ENCODE measurements at regions not wholly inside any gene's neighbourhood (a gene's known extent, or its start where the extent isn't known, plus 50 kb on each side); places are given as distances from the start of the nearest gene placed in this dataset.

DNA sequence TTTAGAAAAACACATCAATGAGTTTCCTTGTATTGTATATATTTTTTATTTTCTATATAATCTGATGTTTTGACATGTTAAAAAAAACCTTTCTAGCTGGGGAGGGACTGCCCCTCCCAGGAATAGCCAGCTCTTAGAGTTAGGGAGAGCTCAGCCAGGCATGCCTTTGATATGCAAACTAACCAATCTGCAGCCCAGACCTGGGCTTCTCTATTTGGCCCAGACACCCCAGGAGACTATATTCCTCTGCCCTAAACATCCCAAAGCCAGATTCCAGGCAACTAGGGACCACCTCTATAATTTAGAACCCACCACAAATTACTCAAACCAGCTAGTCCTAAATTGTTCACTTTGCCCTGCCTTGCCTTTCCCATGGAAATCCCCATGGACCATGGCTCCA, 390.9 kb upstream of the ADAMTS9 start:
- Histone ChIP-seq H2BK120ac (ENCODE audit: low read depth, low read length) (no peak overlapping the region), H2AFZ (ENCODE audit: low read depth, low read length) (no peak overlapping the region), H3K9me3 (ENCODE audit: control insufficient read depth, low read length) (no peaks in the 10 kb centered on the region), H2AK5ac (ENCODE audit: low read length, severe bottlenecking) (no peak overlapping the region), H3K14ac (ENCODE audit: low read length in 2 of 2) (no peak overlapping the region), H3K4ac (ENCODE audit: low read depth in 1 of 2, low read length in 2 of 2) (no peak overlapping the region), H3K23ac (ENCODE audit: low read length in 2 of 2) (no peak overlapping the region), H2BK15ac (ENCODE audit: low read depth, poor library complexity, severe bottlenecking) (no peak overlapping the region), H3K27ac (ENCODE audit: low read length, poor library complexity, severe bottlenecking) (no peak overlapping the region), H3K4me3 (ENCODE audit: insufficient read depth in 1 of 2, low read depth in 1 of 2, low read length in 2 of 2) (no peak overlapping the region), H3K79me1 (replicated peaks; ENCODE audit: low read length, poor library complexity, severe bottlenecking) (no peaks in the 10 kb centered on the region), H4K91ac (ENCODE audit: low read length) (no peak overlapping the region), H3K18ac (ENCODE audit: low read depth in 1 of 2, low read length in 2 of 2) (no peak overlapping the region), H3K4me1 (ENCODE audit: control insufficient read depth, insufficient read depth, low read depth, low read length) (no peaks in the 10 kb centered on the region), H2BK12ac (ENCODE audit: low read length in 2 of 2) (no peak overlapping the region), H3K27me3 (ENCODE audit: control insufficient read depth in 1 of 2, insufficient read depth in 1 of 2, low read length in 2 of 2) (peaks cover 0 to 3% of the 10 kb centered on the region in 2 experiments), H3K9ac (ENCODE audit: low read length) (no peak overlapping the region), H4K8ac (ENCODE audit: low read length) (no peak overlapping the region), H3K4me2 (ENCODE audit: low read length, poor library complexity, severe bottlenecking) (no peak overlapping the region), H2BK5ac (ENCODE audit: low read depth, low read length, poor library complexity, severe bottlenecking) (no peak overlapping the region), H3K36me3 (ENCODE audit: control insufficient read depth in 1 of 2, insufficient read depth in 2 of 2, low read depth in 1 of 2, low read length in 2 of 2) (no peaks in the 10 kb centered on the region)
- DNase-seq, result no peak

DNA sequence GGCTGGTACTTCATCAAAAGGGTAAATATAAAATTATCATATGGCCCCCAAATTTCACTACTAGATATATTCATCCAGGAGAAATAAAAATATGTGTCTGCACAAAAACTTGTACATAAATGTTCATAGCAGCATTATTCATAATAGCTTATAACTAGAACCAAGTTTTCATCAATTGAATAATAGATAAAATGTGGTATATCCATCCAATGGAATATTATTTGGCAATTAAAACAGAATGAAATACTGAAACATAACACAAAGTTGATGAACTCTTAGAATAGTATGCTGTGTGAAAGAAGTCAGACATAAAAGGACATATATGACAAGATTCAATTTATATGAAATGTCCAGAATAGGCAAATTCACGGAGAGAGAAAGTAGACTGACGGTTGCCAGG, 389.3 kb upstream of the ADAMTS9 start:
- Histone ChIP-seq H3K27me3 (ENCODE audit: control insufficient read depth in 1 of 2, insufficient read depth in 1 of 2, low read length in 2 of 2) (peaks cover 0 to 11% of the 10 kb centered on the region in 2 experiments), H2BK5ac (ENCODE audit: low read depth, low read length, poor library complexity, severe bottlenecking) (no peak overlapping the region), H3K4ac (ENCODE audit: low read depth in 1 of 2, low read length in 2 of 2) (no peak overlapping the region), H4K91ac (ENCODE audit: low read length) (no peak overlapping the region), H2BK12ac (ENCODE audit: low read length in 2 of 2) (no peak overlapping the region), H3K27ac (ENCODE audit: low read length, poor library complexity, severe bottlenecking) (no peak overlapping the region), H2AK5ac (ENCODE audit: low read length, severe bottlenecking) (no peak overlapping the region), H3K4me2 (ENCODE audit: low read length, poor library complexity, severe bottlenecking) (no peak overlapping the region), H3K23ac (ENCODE audit: low read length in 2 of 2) (no peak overlapping the region), H3K4me3 (ENCODE audit: insufficient read depth in 1 of 2, low read depth in 1 of 2, low read length in 2 of 2) (no peak overlapping the region), H3K9ac (ENCODE audit: low read length) (no peak overlapping the region), H3K79me1 (replicated peaks; ENCODE audit: low read length, poor library complexity, severe bottlenecking) (no peaks in the 10 kb centered on the region), H3K4me1 (ENCODE audit: control insufficient read depth, insufficient read depth, low read depth, low read length) (no peaks in the 10 kb centered on the region), H3K36me3 (ENCODE audit: control insufficient read depth in 1 of 2, insufficient read depth in 2 of 2, low read depth in 1 of 2, low read length in 2 of 2) (no peaks in the 10 kb centered on the region), H4K8ac (ENCODE audit: low read length) (no peak overlapping the region), H3K18ac (ENCODE audit: low read depth in 1 of 2, low read length in 2 of 2) (no peak overlapping the region), H3K14ac (ENCODE audit: low read length in 2 of 2) (no peak overlapping the region), H2AFZ (ENCODE audit: low read depth, low read length) (no peak overlapping the region), H2BK15ac (ENCODE audit: low read depth, poor library complexity, severe bottlenecking) (no peak overlapping the region), H2BK120ac (ENCODE audit: low read depth, low read length) (no peak overlapping the region), H3K9me3 (ENCODE audit: control insufficient read depth, low read length) (no peaks in the 10 kb centered on the region)
- WGBS, result 71% methylated on average over 2 of the region's 2 CpGs
- DNase-seq, result no peak

DNA sequence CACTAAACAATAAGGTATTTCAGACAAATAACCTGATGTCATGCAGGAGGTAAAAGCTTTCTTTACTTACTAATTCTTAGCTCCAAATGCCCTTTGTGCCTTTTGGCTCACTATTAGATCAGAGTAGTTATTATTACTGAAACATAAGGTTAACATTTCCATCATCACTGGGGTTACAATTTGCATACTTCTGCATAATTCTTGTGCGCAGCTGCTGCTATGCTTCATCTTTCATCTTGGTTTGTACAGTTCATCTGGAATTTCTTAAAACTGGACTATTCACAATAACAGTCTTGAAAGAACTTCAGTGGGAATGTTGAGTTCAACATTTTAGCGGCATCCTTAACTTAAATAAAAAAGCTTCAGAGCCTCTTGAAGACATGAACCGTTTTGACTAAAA, 383.2 kb upstream of the ADAMTS9 start:
- no peak overlapping the region for H3K18ac ChIP-seq (ENCODE audit: low read depth in 1 of 2, low read length in 2 of 2)
- 100% methylated on average over 3 of the region's 3 CpGs for WGBS
- no peaks in the 10 kb centered on the region for H3K79me1 ChIP-seq (replicated peaks; ENCODE audit: low read length, poor library complexity, severe bottlenecking)

DNA sequence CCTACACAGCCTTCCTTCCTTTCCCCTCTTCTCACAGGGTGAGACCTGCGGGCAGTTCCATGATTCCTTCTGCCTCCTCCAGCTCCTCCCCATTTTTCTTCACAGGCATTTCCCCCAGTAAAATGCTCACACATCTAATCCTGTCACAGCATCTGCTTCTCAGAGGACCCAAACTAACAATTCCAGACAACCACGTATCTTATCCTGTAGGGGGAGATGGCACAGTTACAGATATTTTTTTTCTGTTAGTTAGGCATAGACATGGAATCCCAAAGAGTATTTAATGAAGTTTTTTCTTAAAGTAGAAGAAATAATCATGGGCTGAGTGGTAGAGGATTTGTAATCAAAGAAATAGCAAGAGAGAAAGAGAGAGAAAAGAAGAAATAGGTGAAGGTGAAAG, 373.1 kb upstream of the ADAMTS9 start:
- Histone ChIP-seq H2AK5ac (ENCODE audit: low read length, severe bottlenecking) (no peak overlapping the region), H3K4me1 (ENCODE audit: control insufficient read depth, insufficient read depth, low read depth, low read length) (no peaks in the 10 kb centered on the region), H3K4ac (ENCODE audit: low read depth in 1 of 2, low read length in 2 of 2) (no peak overlapping the region), H2BK5ac (ENCODE audit: low read depth, low read length, poor library complexity, severe bottlenecking) (no peak overlapping the region), H3K27me3 (ENCODE audit: control insufficient read depth in 1 of 2, insufficient read depth in 1 of 2, low read length in 2 of 2) (no peaks in the 10 kb centered on the region), H4K8ac (ENCODE audit: low read length) (peak overlapping the region; percentile 24), H3K23ac (ENCODE audit: low read length in 2 of 2) (no peak overlapping the region), H3K9me3 (ENCODE audit: control insufficient read depth, low read length) (no peaks in the 10 kb centered on the region), H3K4me3 (ENCODE audit: insufficient read depth in 1 of 2, low read depth in 1 of 2, low read length in 2 of 2) (no peak overlapping the region), H3K9ac (ENCODE audit: low read length) (no peak overlapping the region), H3K27ac (ENCODE audit: low read length, poor library complexity, severe bottlenecking) (no peak overlapping the region), H3K4me2 (ENCODE audit: low read length, poor library complexity, severe bottlenecking) (no peak overlapping the region), H3K14ac (ENCODE audit: low read length in 2 of 2) (no peak overlapping the region), H3K18ac (ENCODE audit: low read depth in 1 of 2, low read length in 2 of 2) (no peak overlapping the region), H2AFZ (ENCODE audit: low read depth, low read length) (no peak overlapping the region), H2BK15ac (ENCODE audit: low read depth, poor library complexity, severe bottlenecking) (no peak overlapping the region), H2BK120ac (ENCODE audit: low read depth, low read length) (no peak overlapping the region), H3K36me3 (ENCODE audit: control insufficient read depth in 1 of 2, insufficient read depth in 2 of 2, low read depth in 1 of 2, low read length in 2 of 2) (no peaks in the 10 kb centered on the region), H3K79me1 (replicated peaks; ENCODE audit: low read length, poor library complexity, severe bottlenecking) (no peaks in the 10 kb centered on the region), H4K91ac (ENCODE audit: low read length) (no peak overlapping the region), H2BK12ac (ENCODE audit: low read length in 2 of 2) (no peak overlapping the region)
- 56% methylated on average over 2 of the region's 2 CpGs for WGBS
- no peak for DNase-seq

More for the DNA sequence above, 383.2 kb upstream of the ADAMTS9 start:
- Histone ChIP-seq H3K27ac (ENCODE audit: low read length, poor library complexity, severe bottlenecking) (no peak overlapping the region), H2AK5ac (ENCODE audit: low read length, severe bottlenecking) (no peak overlapping the region), H3K14ac (ENCODE audit: low read length in 2 of 2) (no peak overlapping the region), H3K4ac (ENCODE audit: low read depth in 1 of 2, low read length in 2 of 2) (no peak overlapping the region), H3K27me3 (ENCODE audit: control insufficient read depth in 1 of 2, insufficient read depth in 1 of 2, low read length in 2 of 2) (peaks cover 0 to 7% of the 10 kb centered on the region in 2 experiments), H3K23ac (ENCODE audit: low read length in 2 of 2) (no peak overlapping the region), H3K9ac (ENCODE audit: low read length) (no peak overlapping the region), H2BK15ac (ENCODE audit: low read depth, poor library complexity, severe bottlenecking) (no peak overlapping the region), H3K4me3 (ENCODE audit: insufficient read depth in 1 of 2, low read depth in 1 of 2, low read length in 2 of 2) (no peak overlapping the region), H2BK5ac (ENCODE audit: low read depth, low read length, poor library complexity, severe bottlenecking) (no peak overlapping the region), H4K8ac (ENCODE audit: low read length) (no peak overlapping the region), H2BK12ac (ENCODE audit: low read length in 2 of 2) (no peak overlapping the region), H3K4me1 (ENCODE audit: control insufficient read depth, insufficient read depth, low read depth, low read length) (no peaks in the 10 kb centered on the region), H3K36me3 (ENCODE audit: control insufficient read depth in 1 of 2, insufficient read depth in 2 of 2, low read depth in 1 of 2, low read length in 2 of 2) (no peaks in the 10 kb centered on the region), H3K4me2 (ENCODE audit: low read length, poor library complexity, severe bottlenecking) (no peak overlapping the region), H3K9me3 (ENCODE audit: control insufficient read depth, low read length) (no peaks in the 10 kb centered on the region), H2AFZ (ENCODE audit: low read depth, low read length) (no peak overlapping the region), H4K91ac (ENCODE audit: low read length) (no peak overlapping the region), H2BK120ac (ENCODE audit: low read depth, low read length) (no peak overlapping the region)
- no peak for DNase-seq
